Right renal pelvis (tissue), 4 donors: ENCODE measurements at regions not wholly inside any gene's neighbourhood (a gene's known extent, or its start where the extent isn't known, plus 50 kb on each side); places are given as distances from the start of the nearest gene placed in this dataset.

Experiments
- DNase-seq, 4 donors: peaks; one replicate each; pipeline ENCODE4 v3.0.0-alpha.2; 2013; ENCODE audit warnings: low read depth in 4 of 4, low spot score in 3 of 4, missing footprints in 1 of 4

GRCh38 chr10:132115732-132116131 lies 50.0 kb downstream of the JAKMIP3 start:
- peak in 1 of 4 donors; percentile 18 for DNase-seq

GRCh38 chr10:132117146-132117545 lies 51.4 kb downstream of the JAKMIP3 start:
- no peak for DNase-seq

GRCh38 chr10:132117636-132118190 lies 52.0 kb downstream of the JAKMIP3 start:
- DNase-seq: no peak

- DNase-seq: no peak
Observed at GRCh38 chr10:132118366-132118765, 52.6 kb downstream of the JAKMIP3 start.

GRCh38 chr10:132120200-132120599 lies 54.5 kb downstream of the JAKMIP3 start:
- no peak for DNase-seq

GRCh38 chr10:132120734-132121510 lies 55.2 kb downstream of the JAKMIP3 start:
- no peak for DNase-seq

GRCh38 chr10:132121511-132121830 lies 55.7 kb downstream of the JAKMIP3 start:
- no peak for DNase-seq

- no peak for DNase-seq
Observed at GRCh38 chr10:132122097-132122861, 56.5 kb downstream of the JAKMIP3 start.

GRCh38 chr10:132122939-132123445 lies 57.2 kb downstream of the JAKMIP3 start:
- no peak for DNase-seq

- DNase-seq: no peak
Observed at GRCh38 chr10:132123606-132124005, 57.9 kb downstream of the JAKMIP3 start.

GRCh38 chr10:132124201-132124920 lies 58.6 kb downstream of the JAKMIP3 start:
- DNase-seq: no peak

- no peak for DNase-seq
Observed at GRCh38 chr10:132129431-132129830, 57.3 kb upstream of the DPYSL4 start.

GRCh38 chr10:132130286-132131265 lies 56.2 kb upstream of the DPYSL4 start:
- no peak for DNase-seq

- no peak for DNase-seq
Observed at GRCh38 chr10:132131581-132132420, 54.9 kb upstream of the DPYSL4 start.

GRCh38 chr10:132132421-132132841 lies 54.3 kb upstream of the DPYSL4 start:
- no peak for DNase-seq

- DNase-seq: peak in 2 of 4 donors; percentile 25 to 35
Observed at GRCh38 chr10:132133005-132133404, 53.7 kb upstream of the DPYSL4 start.

GRCh38 chr10:132133449-132134240 lies 53.1 kb upstream of the DPYSL4 start:
- no peak for DNase-seq
